Astrocyte of the hippocampus (primary cell): ENCODE measurements at regions not wholly inside any gene's neighbourhood (a gene's known extent, or its start where the extent isn't known, plus 50 kb on each side); places are given as distances from the start of the nearest gene placed in this dataset.
"Not testable (repeated sequence)": the region's sequence is repeated elsewhere in the genome, so short reads cannot be mapped to it uniquely, and the experiment has no call there.

Experiments
- DNase-seq: peaks from one replicate; pipeline ENCODE4 v3.0.0; 2011; ENCODE audit warnings: low read depth, low spot score

DNA sequence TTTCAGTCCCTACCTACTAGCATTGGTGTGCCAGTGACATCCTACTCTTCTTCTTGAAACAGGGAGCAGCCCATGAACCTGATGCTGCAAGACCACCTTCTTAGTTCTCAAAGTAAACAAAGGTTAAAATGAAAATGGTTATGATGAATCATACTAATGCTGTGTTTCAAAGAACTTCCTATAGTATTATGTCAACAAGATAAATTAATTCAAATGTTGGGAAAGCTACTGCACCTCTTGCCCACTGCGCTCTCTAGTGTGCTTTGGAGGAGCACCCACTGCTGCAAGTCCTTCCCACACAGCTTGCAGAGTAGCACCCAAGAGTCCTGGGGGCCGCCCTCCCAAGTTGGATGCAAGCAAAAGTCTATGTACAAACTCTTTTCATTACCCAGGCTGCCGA lies 81.1 kb downstream of the CD200R1L start:
- DNase-seq = no peak

GRCh38 chr3:112763258-112763657 lies 83.4 kb downstream of the CD200R1L start:
- DNase-seq = no peak

GRCh38 chr3:112761062-112761638 lies 85.5 kb downstream of the CD200R1L start:
- DNase-seq = no peak

DNA sequence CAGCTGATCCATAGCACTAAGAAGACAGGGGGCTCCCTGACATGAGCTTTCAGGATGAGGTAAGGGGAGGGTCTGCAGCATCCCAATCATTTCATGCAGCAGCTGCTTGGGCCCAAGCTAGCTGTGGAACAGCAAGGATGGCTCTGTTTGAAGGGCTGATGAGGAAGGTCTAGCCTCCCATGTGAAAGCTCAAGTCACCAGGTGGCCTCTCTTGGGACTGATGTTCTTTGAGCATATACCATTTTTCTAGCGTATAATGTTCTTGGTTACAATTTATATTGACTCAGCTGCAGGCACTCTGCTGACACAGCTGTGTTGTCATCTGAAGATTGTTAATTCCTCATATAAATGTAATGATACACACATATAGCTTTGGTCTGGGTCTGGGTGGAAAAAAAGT lies 87.0 kb downstream of the CD200R1L start:
- DNase-seq = no peak

- DNase-seq = no peak
These were observed 87.5 kb downstream of the CD200R1L start for GRCh38 chr3:112759210-112759609.

- no peak for DNase-seq
These were observed 89.5 kb downstream of the CD200R1L start for GRCh38 chr3:112757197-112757596.

GRCh38 chr3:112755845-112756613 lies 90.6 kb downstream of the CD200R1L start:
- no peak for DNase-seq

DNA sequence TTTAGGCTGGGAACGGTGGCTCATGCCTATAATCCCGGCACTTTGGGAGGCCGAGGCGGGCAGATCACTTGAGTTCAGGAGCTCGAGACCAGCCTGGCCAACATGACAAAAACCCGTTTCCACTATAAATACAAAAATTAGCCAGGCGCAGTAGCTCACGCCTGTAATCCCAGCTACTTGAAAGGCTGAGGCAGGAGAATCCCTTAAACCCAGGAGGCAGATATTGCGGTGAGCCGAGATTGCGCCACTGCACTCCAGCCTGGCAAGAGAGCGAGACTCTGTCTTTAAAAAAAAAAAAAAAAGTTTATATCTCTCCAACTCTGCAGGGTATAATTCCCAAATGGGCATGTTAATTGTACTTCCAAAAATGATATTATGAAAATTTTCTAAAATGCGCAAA lies 91.6 kb downstream of the CD200R1L start:
- DNase-seq = not testable (repeated sequence)

DNA sequence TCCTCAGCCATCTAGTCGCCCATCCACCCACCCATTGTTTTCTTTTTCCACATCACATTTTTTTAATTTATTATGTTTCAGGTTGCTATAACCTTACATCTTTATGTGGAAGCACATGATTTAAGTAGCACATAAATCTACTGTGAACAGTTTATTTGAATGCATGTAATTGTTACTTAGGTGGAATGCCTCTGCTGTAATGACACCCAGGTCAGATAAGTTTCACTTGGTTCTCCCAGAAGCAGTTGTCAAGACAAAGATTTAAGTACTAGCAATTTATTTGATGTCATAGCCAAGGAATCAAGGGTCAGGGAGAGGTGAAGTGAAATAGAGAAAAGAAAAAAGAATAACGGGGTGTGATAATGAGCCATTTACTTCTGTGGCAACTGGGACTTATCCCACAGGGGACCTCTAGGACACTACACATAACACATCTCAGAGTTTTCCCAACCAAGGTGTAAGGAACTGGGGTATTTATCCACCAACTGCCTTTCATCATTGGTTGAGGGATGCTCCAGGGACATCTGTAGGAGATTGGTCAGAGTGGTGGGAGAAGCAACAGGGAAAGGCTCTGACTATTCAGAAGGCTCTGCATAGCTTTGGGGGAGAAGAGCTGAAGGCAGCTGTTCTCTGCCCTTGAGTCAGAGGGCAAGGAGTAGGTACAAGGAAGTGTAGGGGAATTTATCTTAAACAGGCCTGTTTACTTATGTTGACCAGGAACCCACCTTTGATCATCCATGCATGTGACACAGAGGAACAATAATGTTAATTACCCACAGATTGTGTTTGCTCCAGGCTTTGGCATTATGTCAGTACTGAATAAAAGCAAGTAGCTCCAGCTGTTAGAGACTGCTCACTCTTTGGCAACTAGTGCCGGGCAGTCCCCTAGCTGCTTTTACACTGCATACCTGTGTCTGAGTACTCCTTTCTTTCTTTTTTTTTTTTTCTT lies 94.8 kb downstream of the CD200R1L start:
- DNase-seq = no peak

DNA sequence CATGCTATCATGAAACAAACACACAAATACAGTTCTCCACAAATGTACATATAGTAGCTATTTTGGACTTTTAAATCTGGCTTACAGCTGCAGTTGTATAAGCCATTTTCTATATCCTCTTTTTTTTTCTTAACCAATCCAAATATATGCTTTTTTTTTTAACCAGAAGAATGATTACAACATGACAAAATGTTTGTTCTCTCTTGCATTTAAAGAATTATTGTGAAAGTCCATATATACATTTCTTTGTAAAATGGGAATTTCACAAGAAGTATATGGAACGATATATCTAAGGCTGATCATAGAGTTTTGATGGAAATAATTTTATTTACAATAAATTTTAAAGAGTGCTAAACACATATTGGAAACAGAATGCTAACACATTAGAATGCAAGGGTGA lies 95.6 kb downstream of the CD200R1L start:
- DNase-seq = no peak

DNA sequence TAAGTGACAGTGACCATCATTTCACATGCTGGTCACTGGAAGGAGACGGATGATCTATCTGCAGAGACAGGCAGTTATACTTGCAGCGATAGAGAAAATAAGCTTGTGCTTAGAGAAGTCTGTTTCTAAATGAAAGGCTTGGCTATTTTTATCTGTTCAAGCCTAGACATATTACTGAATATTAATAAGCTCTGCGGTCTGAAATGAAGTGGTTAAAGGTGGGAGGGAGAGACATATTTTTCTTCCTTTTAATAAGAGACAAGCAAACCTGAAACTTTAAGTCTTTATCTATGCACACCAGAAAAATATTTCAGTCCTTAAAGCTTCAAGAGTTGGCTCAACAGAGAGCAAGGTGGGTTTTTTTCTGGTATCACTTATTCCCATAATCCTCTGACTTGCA lies 99.0 kb downstream of the CD200R1L start:
- DNase-seq = no peak

DNA sequence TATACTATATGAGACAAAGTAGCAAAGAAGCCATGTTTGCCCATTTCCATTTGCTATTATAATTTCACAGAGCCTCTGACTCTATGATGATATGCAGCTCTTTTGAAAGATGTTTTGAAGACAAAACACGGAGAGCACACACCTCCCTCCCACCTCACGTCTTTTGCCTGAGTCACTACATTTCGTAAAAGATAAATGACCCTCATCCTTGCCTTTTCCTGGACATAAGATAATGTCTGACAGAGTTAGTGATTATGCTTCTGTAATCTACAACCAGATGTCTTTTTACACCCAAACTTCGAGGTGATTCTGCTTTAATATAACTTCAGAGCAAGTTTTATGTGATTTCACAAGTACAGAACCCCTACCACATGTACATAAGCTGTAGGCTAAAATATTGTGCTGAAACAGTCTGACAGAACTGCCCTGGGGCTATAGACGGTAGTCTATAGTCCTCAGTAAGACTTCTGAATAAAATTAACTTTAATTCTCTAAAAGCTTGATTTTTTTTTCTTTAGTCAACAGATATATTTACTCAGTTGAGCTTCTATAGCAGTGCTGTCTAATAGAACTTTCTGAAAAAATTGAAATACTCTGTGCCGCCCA lies 99.9 kb downstream of the CD200R1L start:
- DNase-seq = no peak

DNA sequence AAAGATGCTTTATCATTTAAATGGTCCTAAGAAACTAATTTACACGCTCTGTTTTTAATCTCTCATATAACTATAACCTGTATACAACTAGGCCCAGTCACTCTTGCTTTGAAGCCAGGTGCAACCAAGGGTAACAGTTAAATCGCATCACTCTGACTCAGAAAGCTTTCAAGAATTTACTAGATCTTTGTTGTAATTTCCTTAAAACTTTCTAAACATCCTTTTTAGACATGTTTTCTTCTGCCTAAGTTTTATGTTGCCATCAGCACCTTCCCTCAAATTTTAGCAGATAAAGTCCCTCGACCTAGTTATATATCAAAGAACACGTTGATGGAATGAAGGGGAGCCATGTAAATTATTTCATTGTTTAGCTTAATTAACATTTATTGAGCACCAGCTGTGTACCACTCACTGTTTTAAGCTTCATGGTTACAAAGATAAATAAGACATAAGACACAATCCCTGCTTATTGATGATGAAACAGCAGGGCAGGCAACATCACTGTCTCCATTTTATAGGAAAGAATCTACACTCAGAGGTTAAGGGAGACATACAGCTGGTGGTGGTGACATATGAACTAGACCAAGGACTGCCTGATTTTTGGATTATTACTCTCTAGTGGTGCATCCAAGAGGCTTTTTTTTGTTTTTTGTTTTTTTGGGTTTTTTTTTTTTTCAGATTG lies 101.0 kb downstream of the CD200R1L start:
- DNase-seq = no peak

DNA sequence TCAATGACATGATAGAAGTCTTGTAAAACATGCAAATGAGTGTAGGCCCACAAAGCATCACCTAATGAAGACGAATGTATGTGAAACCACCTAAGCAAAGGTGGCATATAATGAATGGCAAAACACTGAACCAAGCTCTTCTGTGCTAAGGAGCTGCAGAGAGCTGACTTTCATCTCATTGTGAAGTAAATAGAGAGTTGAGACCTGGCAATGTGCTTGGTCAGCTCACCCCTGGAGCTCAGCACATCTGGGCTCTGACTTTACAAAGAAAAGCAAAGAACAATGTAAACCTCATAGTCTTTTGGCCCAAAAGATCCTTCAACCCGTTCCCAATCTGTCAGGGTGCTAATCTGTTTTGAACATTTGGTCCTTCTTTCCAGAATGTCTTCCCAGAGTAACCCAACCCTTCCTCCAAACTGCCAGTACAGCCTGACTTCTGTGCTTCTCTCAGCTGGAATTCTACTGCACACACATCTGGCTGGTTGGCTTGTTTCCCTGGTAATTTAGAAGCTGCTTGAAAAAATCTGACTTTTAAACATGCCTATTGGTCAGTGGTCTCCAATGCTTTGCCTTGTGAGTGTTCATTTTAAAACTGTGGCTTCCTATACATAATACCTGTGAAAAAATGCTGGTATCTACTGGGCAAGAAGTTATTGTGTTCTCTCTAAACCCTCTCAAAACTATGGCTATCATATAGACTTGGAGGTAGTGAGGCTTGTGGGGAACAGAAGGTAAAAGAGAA lies 101.7 kb downstream of the CD200R1L start:
- DNase-seq = no peak

DNA sequence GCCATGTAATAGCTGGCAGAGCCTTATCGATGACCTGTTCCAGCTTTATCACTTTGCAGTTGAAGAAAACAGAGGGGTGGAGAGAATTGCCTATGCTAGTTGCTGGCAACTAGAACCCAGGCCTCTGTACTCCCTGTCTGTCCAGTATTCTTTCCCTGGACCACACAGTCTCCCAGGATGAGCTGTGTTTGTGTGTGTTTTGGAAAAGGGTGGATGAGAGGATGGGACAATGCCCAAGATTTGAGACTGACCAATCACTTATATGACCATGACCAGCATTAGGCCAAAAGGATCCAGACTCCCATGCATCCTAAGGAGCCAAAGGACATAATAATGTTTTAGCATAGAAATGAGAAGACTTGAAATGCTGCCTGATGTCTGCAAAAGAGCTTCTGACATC lies 102.6 kb downstream of the CD200R1L start:
- no peak for DNase-seq

GRCh38 chr3:112742934-112743333 lies 102.0 kb upstream of the CCDC80 start:
- no peak for DNase-seq

GRCh38 chr3:112741983-112742382 lies 101.0 kb upstream of the CCDC80 start:
- DNase-seq = no peak

- no peak for DNase-seq
These were observed 99.9 kb upstream of the CCDC80 start for GRCh38 chr3:112740835-112741234.

DNA sequence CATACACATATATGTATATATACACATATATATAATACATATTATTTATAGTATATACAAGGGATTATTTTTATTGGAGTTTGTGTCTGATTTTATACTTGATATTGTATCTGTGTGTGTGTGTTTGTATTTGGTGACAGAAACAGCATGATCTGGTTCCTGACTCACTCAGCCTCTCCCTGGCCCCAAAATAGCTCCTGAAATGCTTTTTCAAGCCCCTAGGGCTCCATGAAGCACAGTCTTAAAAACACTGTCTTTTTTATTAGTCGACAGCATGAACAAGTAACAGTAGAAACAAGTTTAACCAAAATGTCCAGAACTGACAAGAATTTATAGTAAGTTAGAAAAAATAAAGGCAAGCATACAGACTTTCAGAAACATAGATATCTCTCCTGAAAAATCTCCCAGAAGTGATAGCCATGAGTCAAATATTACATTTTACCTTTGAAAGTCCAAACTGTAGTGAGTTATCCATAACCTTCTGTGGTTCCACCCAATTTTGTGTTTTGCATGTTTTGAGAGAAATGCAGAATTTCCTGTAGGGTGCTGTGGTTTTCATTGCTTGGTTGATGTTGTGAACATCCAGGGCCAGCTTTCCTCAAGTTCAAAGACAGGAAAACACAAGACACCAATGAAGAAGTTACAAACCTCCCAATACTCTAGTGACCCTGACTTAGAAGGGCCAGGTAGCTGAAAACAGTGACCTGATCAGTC lies 98.5 kb upstream of the CCDC80 start:
- no peak for DNase-seq

DNA sequence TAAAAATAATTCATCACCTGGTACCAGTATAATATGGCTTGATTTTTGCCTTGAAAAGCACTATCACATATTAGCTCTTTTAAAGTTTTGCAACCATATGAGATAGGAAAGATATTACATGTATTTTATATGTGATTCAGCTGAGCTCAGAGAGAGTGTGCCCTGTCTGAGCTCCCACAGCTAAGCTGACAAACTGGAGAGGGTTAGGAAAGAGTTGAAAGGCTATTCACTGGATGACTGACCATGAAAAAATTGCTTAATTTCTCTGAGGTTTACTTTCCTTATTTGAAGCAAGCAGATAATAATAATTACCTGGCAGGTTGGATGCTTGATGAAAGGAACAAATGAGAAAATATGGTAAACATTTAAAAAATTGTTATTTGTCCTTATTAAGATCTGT lies 97.4 kb upstream of the CCDC80 start:
- no peak for DNase-seq
